GM19351 (cell line): ENCODE measurements at regions not wholly inside any gene's neighbourhood (a gene's known extent, or its start where the extent isn't known, plus 50 kb on each side); places are given as distances from the start of the nearest gene placed in this dataset.
"Not testable (repeated sequence)": the region's sequence is repeated elsewhere in the genome, so short reads cannot be mapped to it uniquely, and the experiment has no call there.

Experiments
- ATAC-seq: cut with Tn5 transposase; IDR thresholded peaks from one replicate; pipeline ENCODE4 v1.9.1; 2021; ENCODE audit warnings: mild to moderate bottlenecking, moderate library complexity; ENCODE audit not compliant: unreplicated experiment

- ATAC-seq, result no peak
Measured at GRCh38 chr13:83019986-83020385, 862.3 kb downstream of the SLITRK1 start.

DNA sequence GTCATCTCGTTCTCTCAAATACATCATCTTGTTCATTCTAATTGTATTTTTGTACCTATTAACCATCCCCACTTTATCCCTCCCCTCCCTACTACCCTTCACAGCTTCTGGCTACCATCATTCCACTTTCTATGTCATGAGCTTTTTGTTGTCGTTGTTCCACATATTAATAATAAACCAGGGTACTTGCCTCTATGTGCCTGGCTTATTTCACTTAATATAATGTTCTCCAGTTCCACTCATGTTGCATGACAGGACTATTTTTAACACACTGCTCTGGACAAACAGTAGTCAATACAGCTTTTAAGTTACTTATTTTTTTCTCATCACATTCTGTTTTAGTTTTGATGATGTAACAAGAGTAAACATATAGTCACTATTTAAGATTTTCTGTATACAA lies 872.3 kb downstream of the SLITRK1 start:
- no peak for ATAC-seq

GRCh38 chr13:83008212-83008929 lies 873.9 kb downstream of the SLITRK1 start:
- no peak for ATAC-seq

- ATAC-seq, result no peak
Measured at GRCh38 chr13:83007226-83007625, 875.0 kb downstream of the SLITRK1 start.

DNA sequence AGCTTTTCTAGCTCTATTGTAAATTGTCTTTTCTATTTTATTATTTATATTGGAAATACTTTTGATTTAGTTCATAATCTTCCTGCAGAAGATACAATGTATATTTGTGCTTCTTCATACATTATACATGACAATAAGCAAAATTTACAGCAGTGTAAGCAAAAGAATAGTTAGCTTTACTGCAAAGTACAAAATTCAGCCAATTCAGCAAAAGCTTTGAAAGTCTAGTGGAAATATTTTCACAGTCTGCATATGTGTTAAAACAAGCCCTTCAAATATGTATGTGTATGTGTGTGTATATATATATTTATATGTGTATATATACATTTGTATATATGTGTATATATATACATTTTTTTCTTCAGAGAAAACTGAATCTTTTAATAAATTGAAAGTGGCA lies 879.1 kb downstream of the SLITRK1 start:
- no peak for ATAC-seq

GRCh38 chr13:82993417-82993816 lies 888.9 kb downstream of the SLITRK1 start:
- ATAC-seq, result no peak

DNA sequence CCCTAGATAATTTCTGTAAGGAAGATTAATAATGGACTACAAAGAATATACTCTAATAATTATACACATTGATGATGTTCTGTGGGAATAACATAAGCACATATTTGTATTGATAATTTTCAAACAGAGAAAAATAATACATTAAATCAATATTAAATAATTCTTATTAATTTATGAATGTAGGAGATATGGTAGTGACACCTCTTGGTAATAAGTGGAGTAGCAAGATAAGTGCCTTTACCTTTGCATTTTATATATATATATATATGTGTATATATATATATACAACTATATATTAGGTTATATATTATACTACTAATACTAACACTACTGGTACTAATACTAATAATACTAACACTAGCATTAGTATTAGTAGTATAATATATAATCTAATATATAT lies 905.8 kb downstream of the SLITRK1 start:
- ATAC-seq, result no peak

DNA sequence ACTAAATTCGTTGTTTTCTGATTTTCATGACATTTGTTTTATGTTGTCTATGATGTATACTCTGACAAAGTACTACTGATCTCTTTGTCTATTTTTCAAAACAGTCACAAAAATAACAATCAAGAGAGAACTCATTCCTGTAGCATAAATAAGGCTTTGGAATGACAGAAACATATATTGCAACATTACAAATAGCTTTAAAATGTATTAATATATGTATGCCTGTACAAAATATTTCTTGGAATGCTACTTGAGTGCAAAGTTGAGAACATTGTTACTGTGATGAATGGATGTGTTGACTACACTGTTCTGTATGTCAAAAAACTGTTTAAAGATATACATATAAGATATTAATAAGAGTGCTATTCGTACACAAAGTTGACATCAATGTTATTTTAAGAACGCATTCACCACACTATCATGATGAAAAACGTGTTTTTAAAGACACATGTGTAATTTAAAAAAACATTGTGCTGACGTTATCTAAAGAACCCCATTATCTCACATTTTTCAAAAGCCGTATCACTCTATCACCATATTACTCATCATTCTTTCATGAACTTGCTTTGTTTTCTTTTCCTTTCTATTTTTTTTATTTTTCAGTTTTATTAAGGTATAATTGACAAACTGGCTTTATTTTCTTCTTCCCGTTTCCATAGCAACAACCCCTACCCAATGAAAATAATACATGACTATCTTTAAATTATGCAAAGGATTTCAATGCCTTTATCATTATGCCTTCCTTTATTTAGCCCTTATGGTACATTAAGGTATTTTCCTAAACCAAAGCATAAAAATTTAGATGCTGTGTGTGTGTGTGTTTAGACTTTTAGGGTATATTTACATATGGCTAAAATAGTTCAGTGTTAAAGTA lies 918.8 kb downstream of the SLITRK1 start:
- ATAC-seq, result no peak

GRCh38 chr13:82962397-82962796 lies 919.9 kb downstream of the SLITRK1 start:
- ATAC-seq, result no peak

GRCh38 chr13:82961757-82962156 lies 920.5 kb downstream of the SLITRK1 start:
- no peak for ATAC-seq

- ATAC-seq, result not testable (repeated sequence)
Measured at GRCh38 chr13:82952336-82952735, 929.9 kb downstream of the SLITRK1 start.

DNA sequence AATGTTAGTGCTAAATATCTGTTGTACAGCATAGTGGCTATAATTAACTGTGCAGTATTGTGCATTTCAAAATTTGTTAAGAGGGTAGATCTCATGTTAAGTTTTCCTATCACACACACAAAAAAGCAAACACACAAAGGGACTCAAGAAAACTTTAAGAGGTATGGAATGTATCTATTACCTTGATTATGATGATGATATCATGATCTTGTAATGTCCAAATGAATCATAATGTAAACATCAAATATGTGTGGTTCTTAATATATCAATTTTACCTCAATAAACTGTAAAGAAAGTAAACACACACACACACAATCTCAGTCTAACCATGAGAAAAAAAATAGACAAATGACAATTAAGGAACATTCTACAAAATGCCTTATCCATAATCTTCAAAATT lies 934.6 kb downstream of the SLITRK1 start:
- no peak for ATAC-seq

GRCh38 chr13:82947191-82947621 lies 935.1 kb downstream of the SLITRK1 start:
- ATAC-seq, result no peak

- ATAC-seq, result no peak
Measured at GRCh38 chr13:82938644-82939043, 943.6 kb downstream of the SLITRK1 start.

GRCh38 chr13:82934000-82934399 lies 948.3 kb downstream of the SLITRK1 start:
- ATAC-seq, result no peak

GRCh38 chr13:82925114-82925513 lies 957.2 kb downstream of the SLITRK1 start:
- ATAC-seq, result no peak

DNA sequence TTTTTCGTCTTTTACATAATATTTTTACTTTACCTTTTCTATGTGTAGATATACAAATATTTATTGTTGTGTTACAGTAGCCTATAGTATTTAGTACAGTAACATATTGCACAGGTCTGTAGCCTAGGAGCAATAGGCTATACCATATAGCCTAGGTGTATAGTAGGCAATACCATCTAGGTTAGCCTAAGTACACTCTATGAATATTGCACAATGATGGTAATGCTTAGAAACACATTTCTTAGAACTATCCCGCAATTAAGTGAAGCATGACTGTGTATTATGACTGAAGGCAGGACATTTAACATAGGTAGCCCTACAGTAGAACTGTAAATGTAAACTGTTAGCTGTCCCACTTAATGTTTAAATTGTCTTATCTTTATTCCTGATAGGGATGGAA lies 964.3 kb downstream of the SLITRK1 start:
- ATAC-seq, result no peak

- ATAC-seq, result no peak
Measured at GRCh38 chr13:82912564-82912963, 969.7 kb downstream of the SLITRK1 start.

- no peak for ATAC-seq
Measured at GRCh38 chr13:82905071-82905470, 977.2 kb downstream of the SLITRK1 start.

DNA sequence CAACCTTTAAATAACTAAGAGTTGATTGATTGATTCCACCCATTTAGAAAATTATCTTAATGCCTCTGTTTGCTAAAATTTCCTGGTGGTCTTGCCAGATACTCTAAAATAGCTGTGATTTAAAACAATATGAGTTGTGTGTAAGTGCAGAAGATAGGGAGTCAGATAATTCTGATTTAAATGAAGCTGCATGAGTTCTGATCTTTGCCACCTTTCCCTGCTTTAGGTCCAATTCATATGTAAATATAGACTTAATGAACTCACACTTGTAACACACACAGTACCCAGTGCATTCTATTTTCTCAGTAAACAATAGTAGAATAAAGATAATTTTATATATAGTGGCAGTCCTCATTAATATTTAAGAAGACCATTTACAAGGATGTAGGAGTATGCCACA lies 981.8 kb downstream of the SLITRK1 start:
- ATAC-seq, result no peak

DNA sequence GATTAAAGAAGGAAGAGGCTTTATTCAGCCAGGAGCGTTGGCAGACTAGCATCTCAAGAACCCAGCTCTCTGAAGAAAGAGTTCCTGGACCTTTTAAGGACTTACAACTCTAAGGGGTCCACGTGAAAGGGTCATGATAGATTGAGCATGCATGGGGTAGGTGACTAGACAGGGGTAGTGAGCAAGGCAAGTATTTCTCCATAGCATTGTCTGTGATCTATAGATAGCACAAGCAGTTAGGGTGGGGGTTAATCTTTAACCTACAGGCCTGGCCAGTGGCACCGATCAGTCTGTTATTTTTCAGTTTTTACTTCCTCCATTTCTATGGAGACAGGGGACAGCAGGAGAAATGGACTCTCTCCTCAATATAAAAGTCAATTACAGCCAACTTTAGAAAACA lies 983.7 kb downstream of the SLITRK1 start:
- no peak for ATAC-seq

GRCh38 chr13:82879921-82880320 lies 1002.4 kb downstream of the SLITRK1 start:
- no peak for ATAC-seq
